GM12892 (cell line): ENCODE measurements at regions not wholly inside any gene's neighbourhood (a gene's known extent, or its start where the extent isn't known, plus 50 kb on each side); places are given as distances from the start of the nearest gene placed in this dataset.

Experiments used
- DNase-seq: peaks from one replicate; pipeline ENCODE4 v3.0.0; 2011; ENCODE audit not compliant: insufficient read length
- FAIRE-seq: peaks from 2 replicates; lab custom pipeline; 2011; peaks lifted over from hg19 to GRCh38; lab: Jason Lieb, UNC
- POLR2A ChIP-seq: IDR thresholded peaks from 2 replicates; pipeline ENCODE4 v1.6.1; 2011; ENCODE audit warnings: low read depth, low read length, control low read depth
- POLR2AphosphoS5 ChIP-seq: IDR thresholded peaks from 2 replicates; pipeline ENCODE4 v1.6.1; 2011; ENCODE audit warnings: low read depth, low read length, control low read depth
- TAF1 ChIP-seq: IDR thresholded peaks from 2 replicates; pipeline ENCODE4 v1.6.1; 2011; ENCODE audit warnings: low read depth, mild to moderate bottlenecking, control low read depth, low read length, borderline replicate concordance

GRCh38 chr10:111246136-111246535 lies 169.3 kb downstream of the ADRA2A start:
- FAIRE-seq = no peak
- DNase-seq = no peak
- TF ChIP-seq POLR2AphosphoS5 (no peak), TAF1 (no peak), POLR2A (no peak)

GRCh38 chr10:111246814-111247452 lies 170.1 kb downstream of the ADRA2A start:
- TF ChIP-seq TAF1 (no peak), POLR2A (no peak), POLR2AphosphoS5 (no peak)
- no peak for FAIRE-seq
- DNase-seq = no peak

GRCh38 chr10:111247781-111248389 lies 171.1 kb downstream of the ADRA2A start:
- TF ChIP-seq POLR2AphosphoS5 = no peak
- no peak for TF ChIP-seq TAF1
- TF ChIP-seq POLR2A = no peak
- DNase-seq = no peak
- FAIRE-seq = no peak

GRCh38 chr10:111249925-111250324 lies 173.1 kb downstream of the ADRA2A start:
- DNase-seq = no peak
- TF ChIP-seq POLR2A (no peak), TAF1 (no peak), POLR2AphosphoS5 (no peak)
- FAIRE-seq = no peak

- no peak for DNase-seq
- FAIRE-seq = no peak
- no peak for TF ChIP-seq POLR2AphosphoS5
- TF ChIP-seq POLR2A = no peak
- TF ChIP-seq TAF1 = no peak
Observed at GRCh38 chr10:111261081-111261615, 184.3 kb downstream of the ADRA2A start.

GRCh38 chr10:111265341-111265740 lies 188.5 kb downstream of the ADRA2A start:
- no peak for TF ChIP-seq POLR2AphosphoS5
- FAIRE-seq = no peak
- DNase-seq = no peak

GRCh38 chr10:111266165-111266564 lies 189.3 kb downstream of the ADRA2A start:
- TF ChIP-seq TAF1 = no peak
- no peak for TF ChIP-seq POLR2AphosphoS5
- no peak for TF ChIP-seq POLR2A
- no peak for FAIRE-seq
- DNase-seq = no peak

- TF ChIP-seq POLR2A = no peak
- TF ChIP-seq POLR2AphosphoS5 = no peak
- TF ChIP-seq TAF1 = no peak
- FAIRE-seq = no peak
- no peak for DNase-seq
Observed at GRCh38 chr10:111267673-111268072, 190.8 kb downstream of the ADRA2A start.

GRCh38 chr10:111273235-111273634 lies 196.4 kb downstream of the ADRA2A start:
- DNase-seq = no peak
- TF ChIP-seq TAF1 (no peak), POLR2AphosphoS5 (no peak), POLR2A (no peak)
- no peak for FAIRE-seq

GRCh38 chr10:111273635-111274034 lies 196.8 kb downstream of the ADRA2A start:
- DNase-seq (no peak), FAIRE-seq (no peak)

GRCh38 chr10:111275091-111275490 lies 198.3 kb downstream of the ADRA2A start:
- TF ChIP-seq TAF1 (no peak), POLR2AphosphoS5 (no peak), POLR2A (no peak)
- no peak for DNase-seq
- no peak for FAIRE-seq

More at GRCh38 chr10:111273635-111274034, 196.8 kb downstream of the ADRA2A start:
- TF ChIP-seq POLR2AphosphoS5 = no peak

- TF ChIP-seq TAF1 (no peak), POLR2A (no peak), POLR2AphosphoS5 (no peak)
- FAIRE-seq (no peak), DNase-seq (no peak)
Observed at GRCh38 chr10:111277661-111278060, 200.8 kb downstream of the ADRA2A start.
